ENCODE measurements at regions not wholly inside any gene's neighbourhood (a gene's known extent, or its start where the extent isn't known, plus 50 kb on each side); places are given as distances from the start of the nearest gene placed in this dataset.

DNA sequence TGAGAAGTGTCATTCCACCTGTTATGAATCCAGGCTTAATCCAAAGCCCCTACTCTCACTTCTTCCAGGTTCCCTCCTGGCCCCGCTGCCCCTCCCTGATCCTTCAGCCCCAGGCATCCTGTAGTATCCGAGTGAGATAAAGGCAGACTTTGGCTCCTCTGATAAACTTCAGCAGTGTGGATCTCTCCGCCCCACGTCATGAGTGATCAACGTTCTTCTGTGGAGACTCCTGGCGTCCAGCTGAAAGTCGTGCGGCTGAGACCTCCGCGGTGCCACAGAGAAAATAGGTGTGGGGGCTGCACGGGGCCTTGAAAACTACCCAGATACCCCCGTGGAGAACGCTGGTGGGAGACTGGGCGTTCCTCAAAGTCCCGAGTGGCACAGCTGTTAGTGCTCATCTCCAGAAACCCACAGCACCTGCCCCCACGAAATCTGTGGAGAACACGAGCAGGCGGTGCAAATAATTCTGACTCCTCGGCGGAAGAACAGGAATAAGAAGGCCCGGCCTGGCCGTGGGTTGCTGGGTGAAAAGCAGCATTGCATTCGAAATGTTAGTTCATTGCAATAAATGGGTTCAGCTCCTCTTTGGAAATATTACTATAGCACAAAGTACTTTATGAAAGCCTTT is 180.0 kb upstream of the RGS6 start:
- peaks cover 0 to 21% (median 12%) of the 10 kb centered on the region in 4 donors for H3K9me3 ChIP-seq
- H3K4me3 ChIP-seq = no peak overlapping the region
- peaks cover 10% of the 10 kb centered on the region in 4 donors for H3K4me1 ChIP-seq
- H3K36me3 ChIP-seq = no peaks in the 10 kb centered on the region
- DNase-seq (ENCODE audit: extremely low spot score) = no peak
- 94% methylated on average over 21 of the region's 23 CpGs for WGBS
- no peaks in the 10 kb centered on the region for H3K27me3 ChIP-seq
- no peak for TF ChIP-seq POLR2A (IDR thresholded peaks at IDR 0.05; ENCODE audit: low read depth)
- TF ChIP-seq EP300 (IDR thresholded peaks at IDR 0.05) = no peak
- TF ChIP-seq, protein P1, sequence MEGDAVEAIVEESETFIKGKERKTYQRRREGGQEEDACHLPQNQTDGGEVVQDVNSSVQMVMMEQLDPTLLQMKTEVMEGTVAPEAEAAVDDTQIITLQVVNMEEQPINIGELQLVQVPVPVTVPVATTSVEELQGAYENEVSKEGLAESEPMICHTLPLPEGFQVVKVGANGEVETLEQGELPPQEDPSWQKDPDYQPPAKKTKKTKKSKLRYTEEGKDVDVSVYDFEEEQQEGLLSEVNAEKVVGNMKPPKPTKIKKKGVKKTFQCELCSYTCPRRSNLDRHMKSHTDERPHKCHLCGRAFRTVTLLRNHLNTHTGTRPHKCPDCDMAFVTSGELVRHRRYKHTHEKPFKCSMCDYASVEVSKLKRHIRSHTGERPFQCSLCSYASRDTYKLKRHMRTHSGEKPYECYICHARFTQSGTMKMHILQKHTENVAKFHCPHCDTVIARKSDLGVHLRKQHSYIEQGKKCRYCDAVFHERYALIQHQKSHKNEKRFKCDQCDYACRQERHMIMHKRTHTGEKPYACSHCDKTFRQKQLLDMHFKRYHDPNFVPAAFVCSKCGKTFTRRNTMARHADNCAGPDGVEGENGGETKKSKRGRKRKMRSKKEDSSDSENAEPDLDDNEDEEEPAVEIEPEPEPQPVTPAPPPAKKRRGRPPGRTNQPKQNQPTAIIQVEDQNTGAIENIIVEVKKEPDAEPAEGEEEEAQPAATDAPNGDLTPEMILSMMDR (IDR thresholded peaks at IDR 0.05) = no peak
- TF ChIP-seq POLR2AphosphoS5 (IDR thresholded peaks at IDR 0.05) = no peak
- no peak overlapping the region for H3K27ac ChIP-seq (replicated peaks in 1 of 4)
- intact Hi-C loops (cut with DNase I) = loop anchor here (5.0 kb wide), 1 partner anchor 430 kb away; the partner anchor contains the start of gene SIPA1L1

- Histone ChIP-seq H3K9me3 (peaks cover 0 to 12% (median 6%) of the 10 kb centered on the region in 4 donors), H3K4me1 (peaks cover 10 to 17% (median 14%) of the 10 kb centered on the region in 4 donors), H3K4me3 (peak overlapping the region in 3 of 4 donors; percentile 14 to 41 (median 18)), H3K36me3 (no peaks in the 10 kb centered on the region), H3K27me3 (no peaks in the 10 kb centered on the region), H3K27ac (replicated peaks in 1 of 4) (no peak overlapping the region)
- TF ChIP-seq POLR2A (IDR thresholded peaks at IDR 0.05; ENCODE audit: low read depth) (no peak), EP300 (IDR thresholded peaks at IDR 0.05) (no peak), POLR2AphosphoS5 (IDR thresholded peaks at IDR 0.05) (peak; percentile 14 to 35)
- TF ChIP-seq, protein P1 (IDR thresholded peaks at IDR 0.05) = peak; percentile 86 to 91 (median 87)
- DNase-seq (ENCODE audit: extremely low spot score) = peak; percentile 94
- intact Hi-C loops (cut with DNase I) = loop anchor here (1.0 to 5.0 kb wide), 2 partner anchors 431 to 615 kb away; partner anchors contain the start of gene SIPA1L1
- WGBS = 27% methylated on average over 21 of the region's 21 CpGs
Measured at GRCh38 chr14:71753126-71753830, 179.0 kb upstream of the RGS6 start.

- no peaks in the 10 kb centered on the region for H3K36me3 ChIP-seq
- no peak overlapping the region for H3K4me3 ChIP-seq
- TF ChIP-seq, protein P1 (IDR thresholded peaks at IDR 0.05) = no peak
- no peak for TF ChIP-seq POLR2AphosphoS5 (IDR thresholded peaks at IDR 0.05)
- no peak overlapping the region for H3K27ac ChIP-seq (replicated peaks in 1 of 4)
- intact Hi-C loops (cut with DNase I) = loop anchor here (1.0 to 5.0 kb wide), 2 partner anchors 432 to 616 kb away; partner anchors contain the start of gene SIPA1L1
- H3K9me3 ChIP-seq = peaks cover 0 to 5% (median 0%) of the 10 kb centered on the region in 4 donors
- DNase-seq (ENCODE audit: extremely low spot score) = peak; percentile 55
- H3K4me1 ChIP-seq = peaks cover 10 to 23% (median 19%) of the 10 kb centered on the region in 4 donors
- WGBS = 92% methylated on average over 16 of the region's 16 CpGs
- H3K27me3 ChIP-seq = no peaks in the 10 kb centered on the region
Measured at GRCh38 chr14:71753976-71754375, 178.3 kb upstream of the RGS6 start.

DNA sequence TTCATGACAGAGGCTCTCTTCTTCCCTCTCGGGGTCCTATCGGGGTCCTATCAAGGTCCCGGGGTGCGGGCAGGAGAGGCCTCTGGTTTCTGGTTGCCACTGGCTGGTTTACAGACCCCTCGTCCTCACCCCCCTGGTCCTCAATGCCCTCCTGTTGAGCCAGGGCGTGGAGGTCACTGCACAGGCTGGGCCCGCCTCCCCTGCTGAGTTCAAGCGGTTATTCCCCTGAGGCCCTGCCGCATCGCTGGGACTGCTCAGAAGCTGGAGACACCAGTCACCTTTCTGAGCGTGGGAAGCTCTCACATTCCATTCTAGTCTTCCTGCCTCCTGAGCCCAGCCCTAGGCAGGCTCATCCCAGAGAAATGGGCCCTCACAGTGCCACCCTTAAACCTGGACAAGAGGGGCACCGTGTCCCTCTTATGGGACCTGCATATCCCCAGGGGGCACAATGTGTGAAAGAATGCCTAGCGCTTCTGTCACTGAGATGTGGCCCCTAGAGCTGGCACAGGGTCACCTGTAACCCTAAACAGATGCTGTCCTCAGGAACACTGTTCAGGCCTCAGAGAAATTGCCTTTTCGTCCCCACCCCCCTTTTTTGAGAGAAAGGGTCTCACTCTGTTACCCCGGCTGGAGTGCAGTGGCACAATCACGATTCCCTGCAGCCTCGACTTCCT is 177.7 kb upstream of the RGS6 start:
- Histone ChIP-seq H3K36me3 (no peaks in the 10 kb centered on the region), H3K9me3 (no peaks in the 10 kb centered on the region), H3K4me3 (no peak overlapping the region), H3K27ac (replicated peaks in 1 of 4) (no peak overlapping the region), H3K27me3 (no peaks in the 10 kb centered on the region), H3K4me1 (peaks cover 10 to 23% (median 19%) of the 10 kb centered on the region in 4 donors)
- WGBS = 94% methylated on average over 15 of the region's 17 CpGs
- intact Hi-C loops (cut with DNase I) = loop anchor here (5.0 kb wide), 1 partner anchor 432 kb away; the partner anchor contains the start of gene SIPA1L1
- peak; percentile 78 for DNase-seq (ENCODE audit: extremely low spot score)
- TF ChIP-seq EP300 (IDR thresholded peaks at IDR 0.05) (no peak), POLR2AphosphoS5 (IDR thresholded peaks at IDR 0.05) (no peak), POLR2A (IDR thresholded peaks at IDR 0.05; ENCODE audit: low read depth) (no peak)
- TF ChIP-seq, protein P1 (IDR thresholded peaks at IDR 0.05) = no peak

Data from esophagus muscularis mucosa (tissue), 4 donors.